Colonic mucosa (tissue), 4 donors: ENCODE measurements at regions not wholly inside any gene's neighbourhood (a gene's known extent, or its start where the extent isn't known, plus 50 kb on each side); places are given as distances from the start of the nearest gene placed in this dataset.

Experiments
- DNase-seq: peaks from one replicate; pipeline ENCODE4 v3.0.0-alpha.2; 2020
- H3K27ac ChIP-seq: fragments of 200-600 bp; one replicate; pipeline ENCODE4 v1.8.0; 2021
- H3K27me3 ChIP-seq: fragments of 200-600 bp; one replicate; pipeline ENCODE4 v1.8.0; 2021
- H3K36me3 ChIP-seq: fragments of 200-600 bp; one replicate; pipeline ENCODE4 v1.8.0; 2021
- H3K4me1 ChIP-seq: fragments of 200-600 bp; one replicate; pipeline ENCODE4 v1.8.0; 2021; ENCODE audit warnings: mild to moderate bottlenecking
- H3K4me3 ChIP-seq: fragments of 200-600 bp; one replicate; pipeline ENCODE4 v1.8.0; 2021
- H3K9ac ChIP-seq, 2 donors: one replicate each; pipeline ENCODE4 v1.7.0; 2013; ENCODE audit warnings: control low read depth in 2 of 2, low read depth in 2 of 2, low read length in 2 of 2
- H3K9me3 ChIP-seq: fragments of 200-600 bp; one replicate; pipeline ENCODE4 v1.8.0; 2021
- CTCF ChIP-seq: fragments of 200-600 bp; IDR thresholded peaks from one replicate; pipeline ENCODE4 v1.8.0; 2022; ENCODE audit warnings: antibody characterized with exemption, mild to moderate bottlenecking
- intact Hi-C: fragments of 100-400 bp; cut with DNase I; formaldehyde crosslinking; loops from one replicate; pipeline ENCODE4 v1.14.1; 2022
- donor health status: healthy.
- donor health status: DM: no; HTN: no; CAD: no.
- donor health status: DM: no; HTN: no; CAD: no.

GRCh38 chr4:183773790-183774189 lies 114.7 kb downstream of the TRAPPC11 start:
- no peaks in the 10 kb centered on the region for H3K9me3 ChIP-seq
- DNase-seq = no peak
- H3K27ac ChIP-seq = no peak overlapping the region
- H3K27me3 ChIP-seq = no peaks in the 10 kb centered on the region
- intact Hi-C loops = no loop called here
- no peaks in the 10 kb centered on the region for H3K36me3 ChIP-seq
- no peak for TF ChIP-seq CTCF
- H3K4me3 ChIP-seq = no peak overlapping the region
- no peaks in the 10 kb centered on the region for H3K4me1 ChIP-seq
- H3K9ac ChIP-seq = no peak overlapping the region

- Histone ChIP-seq H3K4me1 (no peaks in the 10 kb centered on the region), H3K9me3 (no peaks in the 10 kb centered on the region), H3K27me3 (no peaks in the 10 kb centered on the region), H3K9ac (no peak overlapping the region), H3K4me3 (no peak overlapping the region), H3K27ac (no peak overlapping the region), H3K36me3 (no peaks in the 10 kb centered on the region)
- TF ChIP-seq CTCF = no peak
- intact Hi-C loops = no loop called here
- DNase-seq = peak; percentile 12
Observed at GRCh38 chr4:183783306-183783705, 121.8 kb upstream of the STOX2 start.

- Histone ChIP-seq H3K36me3 (no peaks in the 10 kb centered on the region), H3K27me3 (no peaks in the 10 kb centered on the region), H3K4me1 (no peaks in the 10 kb centered on the region), H3K27ac (no peak overlapping the region), H3K4me3 (no peak overlapping the region), H3K9me3 (no peaks in the 10 kb centered on the region), H3K9ac (no peak overlapping the region)
- no peak for TF ChIP-seq CTCF
- DNase-seq = peak; percentile 18
- intact Hi-C loops = no loop called here
Observed at GRCh38 chr4:183783991-183784553, 121.0 kb upstream of the STOX2 start.

- Histone ChIP-seq H3K27ac (no peak overlapping the region), H3K9ac (no peak overlapping the region), H3K9me3 (no peaks in the 10 kb centered on the region), H3K4me3 (no peak overlapping the region), H3K36me3 (no peaks in the 10 kb centered on the region), H3K27me3 (no peaks in the 10 kb centered on the region), H3K4me1 (no peaks in the 10 kb centered on the region)
- peak; percentile 2 for DNase-seq
- no peak for TF ChIP-seq CTCF
- intact Hi-C loops = no loop called here
Observed at GRCh38 chr4:183788308-183788905, 116.7 kb upstream of the STOX2 start.

- H3K9me3 ChIP-seq = no peaks in the 10 kb centered on the region
- H3K27ac ChIP-seq = no peak overlapping the region
- H3K4me3 ChIP-seq = no peak overlapping the region
- DNase-seq = peak; percentile 2
- no peaks in the 10 kb centered on the region for H3K4me1 ChIP-seq
- H3K27me3 ChIP-seq = no peaks in the 10 kb centered on the region
- intact Hi-C loops = no loop called here
- no peak for TF ChIP-seq CTCF
- H3K36me3 ChIP-seq = no peaks in the 10 kb centered on the region
- H3K9ac ChIP-seq = no peak overlapping the region
Observed at GRCh38 chr4:183789657-183790056, 115.5 kb upstream of the STOX2 start.
